Left colon (tissue), 2 donors: ENCODE measurements at regions not wholly inside any gene's neighbourhood (a gene's known extent, or its start where the extent isn't known, plus 50 kb on each side); places are given as distances from the start of the nearest gene placed in this dataset.
A peak's percentile ranks its signal among the peaks of the same experiment; 100 is the strongest.
"Not testable (repeated sequence)": the region's sequence is repeated elsewhere in the genome, so short reads cannot be mapped to it uniquely, and the experiment has no call there.

Experiments
- ATAC-seq: fragments of 200-7000 bp; cut with Tn5 transposase; one replicate; pipeline ENCODE4 v1.9.1; 2020; ENCODE audit warnings: mild to moderate bottlenecking, moderate library complexity
- DNase-seq, 2 donors: peaks; one replicate each; pipeline ENCODE4 v3.0.0-alpha.2; 2020
- intact Hi-C, 2 donors: fragments of 100-400 bp; cut with DNase I in 1 of 2; cut with micrococcal nuclease in 1 of 2; formaldehyde crosslinking; loops; one replicate each; pipeline versions ENCODE4 v1.11.2 to v1.14.0; 2022; cut with DNase I, micrococcal nuclease
- donor health status: DM: no; HTN: no; CAD: no.
- donor health status: DM: yes; HTN: yes; CAD: no.

DNA sequence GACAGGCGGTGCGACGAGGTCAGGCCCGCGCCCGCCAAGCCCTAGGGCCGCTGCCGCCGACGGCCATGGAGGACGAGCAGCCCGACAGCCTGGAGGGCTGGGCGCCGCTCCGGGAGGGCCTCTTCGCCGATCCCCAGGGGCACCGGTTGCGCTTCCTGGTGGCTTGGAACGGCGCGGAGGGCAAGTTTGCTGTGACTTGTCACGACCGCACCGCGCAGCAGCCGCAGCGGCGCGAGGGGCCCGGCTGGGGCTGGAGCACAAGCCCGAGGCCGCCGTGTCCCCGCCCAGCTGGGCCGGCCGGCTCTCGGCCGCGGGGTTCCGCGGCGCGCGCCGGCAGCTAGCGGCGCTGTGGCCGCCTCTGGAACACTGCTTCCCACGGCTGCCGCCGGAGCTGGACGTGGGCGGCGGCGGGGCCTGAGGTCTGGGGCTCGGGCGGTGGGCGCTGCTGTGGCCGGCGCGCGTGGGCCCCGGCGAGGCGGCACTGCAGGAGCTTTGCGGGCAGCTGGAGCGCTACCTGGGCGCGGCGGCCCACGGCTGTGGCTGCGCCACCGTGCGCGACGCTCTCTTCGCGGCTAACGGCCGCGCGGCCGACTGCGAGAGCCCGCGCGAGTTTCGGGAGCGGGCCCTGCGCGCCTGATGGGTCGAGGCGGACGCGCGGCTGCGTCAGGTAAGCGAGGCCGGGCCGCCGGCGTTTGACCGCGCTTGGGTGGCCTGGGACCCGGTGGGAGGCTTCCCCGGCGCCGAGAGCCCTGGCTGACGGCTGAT lies 122.0 kb upstream of the NIPA1 start:
- intact Hi-C loops, result not testable (repeated sequence)

DNA sequence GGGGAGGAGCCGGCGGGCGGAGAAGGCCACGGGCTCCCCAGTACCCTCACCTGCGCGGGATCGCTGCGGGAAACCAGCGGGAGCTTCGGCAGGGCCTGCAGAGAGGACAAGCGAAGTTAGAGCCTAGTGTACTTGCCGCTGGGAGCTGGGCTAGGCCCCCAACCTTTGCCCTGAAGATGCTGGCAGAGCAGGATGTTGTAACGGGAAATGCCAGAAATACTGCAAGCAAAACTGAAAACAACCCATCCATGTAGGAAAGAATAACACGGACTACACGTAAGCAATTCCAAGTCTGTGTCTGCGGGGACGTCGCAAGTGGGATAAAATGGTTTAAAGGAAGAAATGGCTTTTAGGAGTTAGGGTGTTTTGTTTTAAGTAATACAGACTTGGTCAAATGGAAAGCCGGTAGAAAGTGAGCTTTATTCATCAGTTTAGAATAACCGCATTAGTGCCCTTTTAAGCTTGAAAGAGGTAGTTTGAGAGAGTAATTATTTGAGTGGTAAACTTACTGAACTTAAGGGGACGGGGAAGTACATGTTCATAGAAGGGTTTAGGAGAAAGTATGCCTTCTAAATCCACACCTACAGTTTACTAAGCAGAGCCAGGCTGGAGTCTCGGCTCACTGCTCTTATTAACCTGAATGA lies 121.3 kb upstream of the NIPA1 start:
- DNase-seq, intact Hi-C loops, ATAC-seq: not testable (repeated sequence)

More for the DNA sequence above, 122.0 kb upstream of the NIPA1 start:
- ATAC-seq (peak; percentile 90), DNase-seq (peak in 1 of 2 donors; percentile 28)

DNA sequence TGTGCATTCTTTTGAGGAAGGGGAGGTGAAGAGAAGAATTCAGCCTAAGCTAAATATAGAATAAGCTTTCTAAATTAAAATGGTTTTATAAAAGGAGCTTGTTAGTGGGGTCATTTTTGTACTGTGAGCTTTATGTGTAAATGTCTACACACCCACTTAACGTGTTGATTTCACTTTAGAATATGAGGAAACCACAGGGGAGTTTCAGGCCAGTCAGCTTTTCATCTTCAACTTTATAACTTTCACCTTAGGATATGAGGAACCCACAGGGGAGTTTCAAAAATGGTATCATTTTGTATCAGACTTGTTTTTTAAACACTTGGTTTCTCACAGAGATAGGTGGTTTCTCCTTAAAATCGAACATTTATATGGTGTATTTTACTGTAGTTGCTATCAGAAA lies 120.7 kb upstream of the NIPA1 start:
- ATAC-seq, DNase-seq, intact Hi-C loops: not testable (repeated sequence)

GRCh38 chr15:22684786-22685185 lies 101.7 kb upstream of the NIPA1 start:
- intact Hi-C loops, DNase-seq, ATAC-seq: not testable (repeated sequence)

- DNase-seq, ATAC-seq, intact Hi-C loops: not testable (repeated sequence)
Measured at GRCh38 chr15:22699881-22700280, 86.6 kb upstream of the NIPA1 start.

GRCh38 chr15:22710831-22711341 lies 75.6 kb upstream of the NIPA1 start:
- ATAC-seq, intact Hi-C loops, DNase-seq: not testable (repeated sequence)

DNA sequence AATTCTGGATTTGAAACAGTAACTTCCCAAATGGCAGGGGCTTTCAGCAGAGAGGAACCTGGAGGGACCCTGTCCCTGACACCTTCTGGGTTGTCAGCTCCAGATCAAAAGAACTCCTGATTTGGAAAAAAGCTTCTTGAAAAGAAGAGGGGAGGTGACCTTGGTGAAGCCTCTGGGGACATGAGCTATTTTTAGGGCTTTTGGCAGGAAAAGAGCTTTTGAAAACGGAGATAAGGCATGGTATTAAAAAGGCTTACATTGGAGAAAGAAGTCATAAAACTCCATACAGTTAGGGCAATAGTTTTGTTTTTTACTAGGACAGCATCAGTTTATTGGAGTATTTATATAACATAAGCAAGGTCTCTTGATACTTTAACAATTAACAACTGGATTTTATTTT lies 72.5 kb upstream of the NIPA1 start:
- intact Hi-C loops, DNase-seq, ATAC-seq: not testable (repeated sequence)

- ATAC-seq, result peak; percentile 28
- DNase-seq, result not testable (repeated sequence)
Measured at GRCh38 chr15:22714358-22715132, 71.9 kb upstream of the NIPA1 start.

GRCh38 chr15:22715133-22715845 lies 71.2 kb upstream of the NIPA1 start:
- DNase-seq, intact Hi-C loops, ATAC-seq: not testable (repeated sequence)

More at GRCh38 chr15:22714358-22715132, 71.9 kb upstream of the NIPA1 start:
- intact Hi-C loops, result not testable (repeated sequence)

DNA sequence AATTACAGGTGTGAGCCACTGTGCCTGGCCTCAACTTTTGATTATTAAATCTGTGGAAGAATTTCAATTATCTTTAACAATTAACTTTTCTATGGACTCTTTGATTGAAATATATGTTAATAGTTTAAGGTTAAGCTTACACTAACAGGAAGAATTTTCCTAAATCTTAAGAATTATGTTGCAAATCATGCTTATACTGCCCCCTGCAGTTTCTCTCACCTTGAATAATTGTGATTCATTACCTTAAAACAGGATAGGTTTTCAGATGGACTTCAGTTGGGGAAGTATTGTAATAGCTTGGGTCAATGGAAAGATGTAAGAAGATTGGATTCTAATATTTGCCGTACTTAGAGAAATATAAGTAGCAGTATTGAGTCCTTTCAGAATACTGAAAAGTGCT lies 66.5 kb upstream of the NIPA1 start:
- DNase-seq, intact Hi-C loops, ATAC-seq: not testable (repeated sequence)

DNA sequence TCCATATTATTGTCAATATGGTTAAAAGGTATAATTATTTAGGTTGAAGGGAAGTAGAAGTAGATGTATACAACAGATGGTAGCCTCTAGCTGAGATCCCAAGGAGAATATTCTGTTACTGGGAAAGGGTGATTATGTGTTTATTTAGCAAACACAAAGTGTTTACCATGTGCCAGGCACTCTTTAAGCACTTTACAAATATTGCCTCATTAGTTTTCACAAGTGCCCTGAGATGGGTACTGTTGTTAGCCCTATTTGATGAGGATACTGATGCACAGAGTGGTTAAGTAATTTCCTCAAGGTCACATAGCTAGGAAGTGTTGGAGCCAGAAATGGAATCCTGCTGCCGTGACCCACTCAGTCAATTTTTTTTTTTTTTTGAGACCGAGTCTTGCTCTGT lies 60.3 kb upstream of the NIPA1 start:
- DNase-seq, ATAC-seq, intact Hi-C loops: not testable (repeated sequence)

DNA sequence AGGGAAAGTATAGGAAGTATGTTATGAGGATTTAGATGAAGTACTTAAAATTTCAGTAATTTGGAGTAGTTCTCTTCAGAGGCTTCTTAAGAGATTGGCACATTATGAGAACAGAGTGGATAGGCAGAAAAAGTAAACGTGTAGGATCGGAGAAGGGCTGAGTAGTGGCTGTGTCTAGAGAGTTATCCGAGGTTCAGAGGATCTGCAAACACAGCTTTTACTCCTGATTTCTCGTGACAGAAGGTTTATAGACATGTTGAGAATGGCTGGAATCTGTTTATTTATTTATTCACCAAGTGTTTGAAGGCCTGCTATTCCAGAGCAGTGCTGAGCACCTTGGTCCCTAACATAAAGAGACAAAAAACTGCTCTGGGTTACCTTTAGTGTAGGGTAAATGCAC lies 51.4 kb upstream of the NIPA1 start:
- DNase-seq, ATAC-seq, intact Hi-C loops: not testable (repeated sequence)

DNA sequence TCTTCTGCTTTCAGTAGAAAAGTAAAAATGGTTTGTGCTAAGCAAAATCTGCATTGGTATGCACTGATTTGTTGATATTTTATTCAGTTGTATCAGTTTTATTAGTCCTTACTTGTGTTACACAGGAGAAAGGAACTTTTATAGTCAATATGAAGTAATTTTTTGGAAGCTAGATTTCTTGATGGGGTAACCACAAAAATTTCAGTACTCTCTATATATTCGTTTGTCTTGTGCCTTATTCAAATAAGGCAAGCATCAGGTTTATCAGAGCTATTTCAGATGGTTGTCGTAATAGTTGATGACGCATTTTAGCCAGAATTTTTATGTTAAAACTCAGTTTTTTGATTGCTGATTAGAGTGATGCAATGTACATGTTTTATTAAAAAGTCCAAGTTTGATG lies 50.7 kb upstream of the NIPA1 start:
- DNase-seq (no peak), ATAC-seq (no peak)
- intact Hi-C loops, result no loop called here

- intact Hi-C loops, ATAC-seq, DNase-seq: not testable (repeated sequence)
Measured at GRCh38 chr15:22736200-22736599, 50.2 kb upstream of the NIPA1 start.
